ENCODE measurements at regions not wholly inside any gene's neighbourhood (a gene's known extent, or its start where the extent isn't known, plus 50 kb on each side); places are given as distances from the start of the nearest gene placed in this dataset.

DNA sequence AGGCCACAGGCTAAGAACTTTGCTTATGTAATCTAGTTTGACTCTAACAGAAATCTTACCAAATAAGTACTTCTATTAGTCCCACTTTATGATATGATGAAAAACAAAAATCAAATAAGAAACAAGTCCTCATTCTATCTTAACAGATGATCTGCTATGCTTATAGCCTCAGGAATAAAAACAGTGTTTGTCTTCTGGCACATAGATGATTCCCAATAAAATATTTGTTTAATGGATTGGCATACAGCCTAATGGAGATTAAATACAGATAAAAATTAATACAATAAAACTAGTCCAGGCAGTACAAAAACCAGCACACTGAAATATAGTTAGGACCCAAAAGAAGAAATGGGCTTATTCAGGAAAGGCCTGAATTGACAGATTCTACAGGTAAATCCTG is 971.4 kb upstream of the WWC1 start:
- H3K4me3 ChIP-seq, result no peak overlapping the region
- H3K27ac ChIP-seq, result no peak overlapping the region
- H3K4me1 ChIP-seq, result no peaks in the 10 kb centered on the region
- intact Hi-C loops (cut with DNase I), result no loop called here
- no peaks in the 10 kb centered on the region for H3K36me3 ChIP-seq
- TF ChIP-seq, protein P1, sequence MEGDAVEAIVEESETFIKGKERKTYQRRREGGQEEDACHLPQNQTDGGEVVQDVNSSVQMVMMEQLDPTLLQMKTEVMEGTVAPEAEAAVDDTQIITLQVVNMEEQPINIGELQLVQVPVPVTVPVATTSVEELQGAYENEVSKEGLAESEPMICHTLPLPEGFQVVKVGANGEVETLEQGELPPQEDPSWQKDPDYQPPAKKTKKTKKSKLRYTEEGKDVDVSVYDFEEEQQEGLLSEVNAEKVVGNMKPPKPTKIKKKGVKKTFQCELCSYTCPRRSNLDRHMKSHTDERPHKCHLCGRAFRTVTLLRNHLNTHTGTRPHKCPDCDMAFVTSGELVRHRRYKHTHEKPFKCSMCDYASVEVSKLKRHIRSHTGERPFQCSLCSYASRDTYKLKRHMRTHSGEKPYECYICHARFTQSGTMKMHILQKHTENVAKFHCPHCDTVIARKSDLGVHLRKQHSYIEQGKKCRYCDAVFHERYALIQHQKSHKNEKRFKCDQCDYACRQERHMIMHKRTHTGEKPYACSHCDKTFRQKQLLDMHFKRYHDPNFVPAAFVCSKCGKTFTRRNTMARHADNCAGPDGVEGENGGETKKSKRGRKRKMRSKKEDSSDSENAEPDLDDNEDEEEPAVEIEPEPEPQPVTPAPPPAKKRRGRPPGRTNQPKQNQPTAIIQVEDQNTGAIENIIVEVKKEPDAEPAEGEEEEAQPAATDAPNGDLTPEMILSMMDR (IDR thresholded peaks at IDR 0.05), result no peak
- DNase-seq (no peak), ATAC-seq (no peak)
- no peaks in the 10 kb centered on the region for H3K27me3 ChIP-seq
- no peaks in the 10 kb centered on the region for H3K9me3 ChIP-seq

DNA sequence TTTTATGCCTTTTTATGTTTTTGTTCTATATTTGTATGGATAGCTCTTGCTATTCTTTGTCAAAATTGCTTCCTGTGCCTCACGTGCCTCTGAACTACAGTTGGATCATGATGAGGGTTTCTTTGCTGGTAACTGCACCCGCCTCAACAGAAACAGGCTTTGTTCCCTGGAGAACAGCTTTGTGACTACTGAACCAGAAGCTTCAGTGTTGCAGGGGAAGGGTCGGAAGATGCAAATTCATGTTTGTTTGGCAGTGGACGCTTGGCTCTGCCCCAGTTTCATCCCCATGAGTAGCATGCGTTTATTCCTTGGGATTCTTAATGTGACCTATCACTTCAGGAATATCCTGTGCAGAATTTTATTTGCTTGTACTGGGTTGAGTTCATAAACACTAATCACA is 959.1 kb upstream of the WWC1 start:
- TF ChIP-seq, protein P1 (IDR thresholded peaks at IDR 0.05), result no peak
- Histone ChIP-seq H3K27ac (no peak overlapping the region), H3K9me3 (no peaks in the 10 kb centered on the region), H3K27me3 (peaks cover 3% of the 10 kb centered on the region), H3K4me3 (no peak overlapping the region), H3K4me1 (no peaks in the 10 kb centered on the region), H3K36me3 (no peaks in the 10 kb centered on the region)
- intact Hi-C loops (cut with DNase I), result no loop called here
- DNase-seq (no peak), ATAC-seq (no peak)

DNA sequence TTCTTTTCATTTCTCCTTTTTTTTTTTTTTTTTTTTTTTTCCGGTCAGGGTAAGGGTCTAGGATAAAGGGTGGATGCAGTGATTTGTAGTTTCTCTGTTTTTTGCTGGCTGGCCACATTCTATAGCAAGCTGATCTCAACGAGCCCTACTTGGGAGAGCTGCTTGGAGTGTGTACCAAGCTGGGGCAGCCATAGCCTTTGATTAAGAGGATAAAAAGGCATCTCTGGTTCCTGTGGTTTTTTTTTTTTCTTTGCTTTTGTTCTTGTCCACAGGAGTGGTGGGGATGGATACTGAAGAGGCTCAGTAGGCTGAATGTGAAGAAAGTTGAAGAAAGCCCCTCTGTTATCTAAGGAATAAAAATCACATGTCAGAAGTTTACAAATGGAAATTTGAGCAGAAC is 955.3 kb upstream of the WWC1 start:
- ATAC-seq (no peak), DNase-seq (no peak)
- intact Hi-C loops (cut with DNase I), result no loop called here
- H3K9me3 ChIP-seq, result no peaks in the 10 kb centered on the region
- no peaks in the 10 kb centered on the region for H3K4me1 ChIP-seq
- no peak overlapping the region for H3K27ac ChIP-seq
- TF ChIP-seq, protein P1 (IDR thresholded peaks at IDR 0.05), result no peak
- H3K36me3 ChIP-seq, result no peaks in the 10 kb centered on the region
- H3K4me3 ChIP-seq, result no peak overlapping the region
- no peaks in the 10 kb centered on the region for H3K27me3 ChIP-seq

DNA sequence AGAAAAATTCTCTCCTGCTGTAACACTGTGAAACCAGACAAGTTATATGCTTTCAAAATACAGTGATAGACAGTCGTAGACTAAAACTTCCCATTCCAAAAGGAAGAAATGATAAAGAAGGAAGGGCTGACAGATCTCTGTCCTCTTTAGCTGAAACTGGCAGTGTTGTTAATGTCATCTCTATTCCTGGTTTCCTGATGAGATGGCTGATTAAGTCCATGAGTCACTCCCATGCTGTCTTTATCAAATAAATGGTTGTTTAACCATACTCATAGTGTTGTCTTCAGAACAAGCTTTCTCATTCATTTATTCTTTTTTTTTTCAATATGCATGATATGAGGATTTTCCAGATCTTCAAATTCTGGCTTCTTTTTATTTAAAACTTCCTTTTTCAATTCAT is 952.2 kb upstream of the WWC1 start:
- DNase-seq (no peak), ATAC-seq (no peak)
- no peak overlapping the region for H3K27ac ChIP-seq
- H3K4me3 ChIP-seq, result no peak overlapping the region
- H3K4me1 ChIP-seq, result no peaks in the 10 kb centered on the region
- H3K27me3 ChIP-seq, result no peaks in the 10 kb centered on the region
- no peaks in the 10 kb centered on the region for H3K36me3 ChIP-seq
- intact Hi-C loops (cut with DNase I), result no loop called here
- H3K9me3 ChIP-seq, result no peaks in the 10 kb centered on the region
- TF ChIP-seq, protein P1 (IDR thresholded peaks at IDR 0.05), result no peak

DNA sequence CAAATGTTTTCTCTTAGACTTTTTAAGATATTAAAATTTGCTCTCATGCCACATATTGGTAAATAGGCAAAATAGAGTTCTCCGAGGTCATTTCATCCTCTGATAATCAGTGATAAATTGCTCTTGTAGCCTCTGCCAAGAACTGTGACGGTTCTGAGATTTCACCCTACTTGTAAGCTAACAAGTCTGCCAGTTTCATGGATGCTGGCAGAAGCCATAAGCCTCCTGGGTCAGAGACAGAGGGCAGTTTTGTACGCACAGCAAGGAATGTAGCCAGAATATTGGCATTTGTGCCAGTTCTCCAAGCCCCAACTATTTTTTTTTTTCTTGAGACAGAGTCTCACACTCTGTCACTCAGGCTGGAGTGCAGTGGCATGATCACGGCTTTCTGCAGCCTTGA is 945.0 kb upstream of the WWC1 start:
- intact Hi-C loops (cut with DNase I), result no loop called here
- Histone ChIP-seq H3K4me1 (no peaks in the 10 kb centered on the region), H3K4me3 (no peak overlapping the region), H3K36me3 (no peaks in the 10 kb centered on the region), H3K27ac (no peak overlapping the region), H3K9me3 (no peaks in the 10 kb centered on the region), H3K27me3 (no peaks in the 10 kb centered on the region)
- ATAC-seq (no peak), DNase-seq (no peak)
- TF ChIP-seq, protein P1 (IDR thresholded peaks at IDR 0.05), result no peak

DNA sequence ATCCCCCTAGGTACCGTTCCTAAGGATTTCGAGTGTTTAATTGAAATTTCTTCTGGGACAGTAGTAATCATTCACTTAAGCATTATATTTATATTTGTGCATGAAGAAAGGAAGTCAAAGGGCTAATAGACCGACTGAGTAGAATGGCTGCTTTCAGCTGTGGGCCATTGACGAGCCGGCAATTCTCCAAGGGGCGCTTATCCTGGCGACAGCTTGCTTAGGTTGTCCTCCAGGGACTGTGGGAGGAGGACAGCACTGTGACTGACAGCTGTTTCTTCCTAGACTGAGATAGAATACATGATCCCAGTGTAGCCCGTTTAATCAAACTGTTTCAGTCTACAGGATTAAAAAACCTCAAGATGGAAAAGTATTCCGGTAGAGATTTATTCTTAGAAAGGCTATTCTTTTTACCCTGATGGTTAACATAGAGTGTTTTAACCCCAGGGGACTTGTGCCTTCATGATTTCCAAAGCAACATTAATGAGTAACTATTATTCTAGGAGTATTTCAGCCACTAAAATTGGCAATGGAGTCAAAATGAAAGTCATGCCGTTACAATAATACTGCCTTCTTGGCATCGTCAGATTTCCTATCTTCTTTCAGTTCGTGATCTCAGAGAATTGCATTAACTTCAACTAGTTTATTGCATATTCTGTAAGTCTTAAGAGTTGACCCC is 943.1 kb upstream of the WWC1 start:
- H3K36me3 ChIP-seq, result no peaks in the 10 kb centered on the region
- intact Hi-C loops (cut with DNase I), result no loop called here
- H3K9me3 ChIP-seq, result no peaks in the 10 kb centered on the region
- ATAC-seq, result no peak
- DNase-seq, result no peak
- H3K4me3 ChIP-seq, result no peak overlapping the region
- TF ChIP-seq, protein P1 (IDR thresholded peaks at IDR 0.05), result no peak
- H3K27me3 ChIP-seq, result no peaks in the 10 kb centered on the region
- H3K27ac ChIP-seq, result no peak overlapping the region
- no peaks in the 10 kb centered on the region for H3K4me1 ChIP-seq

Measured in upper lobe of right lung (tissue), 1 donor.